ENCODE measurements at regions not wholly inside any gene's neighbourhood (a gene's known extent, or its start where the extent isn't known, plus 50 kb on each side); places are given as distances from the start of the nearest gene placed in this dataset.
"Not testable (repeated sequence)": the region's sequence is repeated elsewhere in the genome, so short reads cannot be mapped to it uniquely, and the experiment has no call there.

DNA sequence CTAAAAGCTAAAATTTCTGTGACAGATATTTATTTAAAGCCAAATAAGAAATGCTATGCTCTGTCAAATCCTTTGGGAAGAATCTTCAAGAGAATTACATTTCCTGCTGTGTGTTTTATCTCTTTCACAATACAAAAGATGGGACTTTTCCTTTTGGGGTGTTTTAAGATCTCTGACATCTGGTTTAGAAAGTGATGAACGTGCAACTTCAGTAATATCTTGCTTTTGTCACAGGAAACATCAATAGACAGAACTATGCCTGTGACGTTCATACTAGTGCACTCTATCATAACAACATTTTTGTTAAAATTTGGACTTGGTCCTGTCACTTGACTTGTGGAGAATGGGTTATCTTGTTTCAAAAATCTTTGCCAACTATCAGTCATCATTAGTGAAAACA, 195.7 kb upstream of the KCNMB2 start:
- no peak for DNase-seq (ENCODE audit: low read depth in 2 of 2)

DNA sequence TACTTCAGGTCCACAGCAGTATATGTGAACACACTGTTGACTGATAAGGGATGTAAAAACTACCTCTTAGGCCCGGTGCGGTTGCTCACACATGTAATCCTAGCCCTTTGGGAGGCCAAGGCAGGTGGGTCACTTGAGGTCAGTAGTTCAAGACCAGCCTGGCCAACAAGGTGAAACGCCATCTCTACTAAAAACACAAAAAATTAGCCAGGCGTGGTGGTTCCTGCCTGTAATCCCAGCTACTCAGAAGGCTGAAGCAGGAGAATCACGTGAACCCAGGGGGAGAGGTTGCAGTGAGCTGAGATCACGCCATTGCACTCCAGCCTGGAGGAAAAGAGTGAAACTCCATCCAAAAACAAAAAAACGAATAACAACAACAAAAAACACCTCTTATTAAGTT, 194.6 kb upstream of the KCNMB2 start:
- DNase-seq (ENCODE audit: low read depth in 2 of 2) = no peak

DNA sequence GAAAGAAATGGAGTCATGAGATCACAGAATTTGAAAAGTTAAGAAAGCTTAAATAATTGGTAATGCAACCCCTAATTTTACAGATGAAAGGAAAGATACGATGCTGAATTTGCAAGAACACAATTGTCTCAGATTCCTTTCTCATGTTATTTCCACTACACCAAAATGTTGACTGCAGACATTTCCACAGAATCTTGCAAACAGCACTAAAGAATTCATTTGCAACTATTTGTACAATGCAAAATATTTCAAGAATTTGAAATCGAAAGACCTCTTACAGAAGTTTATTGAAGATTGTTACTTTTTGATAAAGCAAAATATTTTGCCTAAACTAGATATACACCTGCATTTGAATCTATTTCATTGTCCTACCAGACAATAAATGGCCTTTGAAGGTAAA, 194.1 kb upstream of the KCNMB2 start:
- no peak for DNase-seq (ENCODE audit: low read depth in 2 of 2)

DNA sequence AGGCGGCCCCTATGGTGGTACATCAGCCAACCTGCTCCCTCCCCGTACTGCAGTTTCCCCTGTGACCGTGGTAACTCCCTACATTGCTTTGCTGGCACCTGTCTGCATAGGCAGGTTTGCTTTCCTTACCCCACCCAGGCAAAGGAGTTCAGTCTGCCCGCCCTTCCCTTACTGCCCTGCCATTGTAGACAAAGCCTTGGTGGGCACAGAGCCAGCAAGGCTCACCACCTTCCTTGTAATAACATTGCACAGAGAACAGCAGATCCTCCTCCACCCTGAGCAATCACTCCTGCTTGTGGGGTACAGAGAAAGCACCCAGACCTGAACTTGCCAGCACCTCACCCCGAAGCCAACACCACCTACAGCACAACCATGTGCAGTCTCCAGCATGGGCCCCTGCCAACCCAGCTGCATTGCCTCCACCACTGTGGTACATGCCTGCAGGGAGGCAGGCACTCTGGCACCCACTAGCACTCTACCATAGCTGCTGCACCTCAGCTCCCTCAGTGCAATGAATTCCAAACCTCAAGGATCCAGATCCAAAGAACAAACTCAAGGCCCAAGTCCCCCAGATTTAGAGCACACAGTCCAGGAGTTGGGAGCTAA, 192.7 kb upstream of the KCNMB2 start:
- no peak for DNase-seq (ENCODE audit: low read depth in 2 of 2)

DNA sequence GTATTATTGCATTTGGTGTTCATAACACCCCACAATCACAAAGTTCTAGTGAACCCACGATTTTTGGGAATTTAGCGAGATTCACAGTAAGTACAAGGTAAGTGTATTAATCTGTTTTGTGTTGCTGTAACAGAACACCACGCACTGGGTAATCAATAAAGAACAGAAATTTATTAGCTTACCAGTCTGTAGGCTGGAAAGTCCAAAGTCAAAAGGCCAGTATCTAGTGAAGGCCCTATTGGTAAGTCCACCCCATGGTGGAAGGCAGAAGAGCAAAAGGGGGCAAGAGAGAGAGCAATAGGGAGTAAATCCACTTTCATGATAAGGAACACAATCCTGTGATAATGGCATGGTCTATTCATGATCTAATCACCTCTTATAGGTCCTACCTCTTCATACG, 190.3 kb upstream of the KCNMB2 start:
- no peak for DNase-seq (ENCODE audit: low read depth in 2 of 2)

DNA sequence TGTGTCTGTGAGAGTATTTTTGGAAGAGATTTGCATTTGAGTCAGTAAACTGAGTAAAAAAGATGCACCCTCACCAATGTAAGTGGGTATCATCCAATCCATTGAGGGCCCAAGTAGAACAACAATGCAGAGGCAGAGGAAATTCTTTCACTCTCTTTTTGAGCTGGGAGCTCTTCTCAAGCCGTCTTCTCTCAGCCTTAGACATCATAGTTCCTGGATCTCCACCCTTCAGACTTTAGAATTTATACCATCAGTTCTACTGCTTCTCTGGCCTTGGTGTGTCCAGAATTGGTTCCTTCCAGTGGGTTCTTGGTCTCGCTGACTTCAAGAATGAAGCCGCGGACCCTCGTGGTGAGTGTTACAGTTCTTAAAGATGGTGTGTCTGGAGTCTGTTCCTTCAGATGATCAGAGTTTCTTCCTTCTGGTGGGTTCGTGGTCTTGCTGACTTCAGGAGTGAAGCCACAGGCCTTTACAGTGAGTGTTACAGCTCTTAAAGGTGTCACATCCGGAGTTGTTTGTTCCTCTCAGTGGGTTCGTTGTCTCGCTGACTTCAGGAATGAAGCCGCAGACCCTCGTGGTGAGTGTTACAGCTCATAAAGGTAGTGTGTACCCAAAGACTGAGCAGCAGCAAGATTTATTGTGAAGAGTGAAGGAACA, 187.5 kb upstream of the KCNMB2 start:
- DNase-seq (ENCODE audit: low read depth in 2 of 2) = not testable (repeated sequence)

DNA sequence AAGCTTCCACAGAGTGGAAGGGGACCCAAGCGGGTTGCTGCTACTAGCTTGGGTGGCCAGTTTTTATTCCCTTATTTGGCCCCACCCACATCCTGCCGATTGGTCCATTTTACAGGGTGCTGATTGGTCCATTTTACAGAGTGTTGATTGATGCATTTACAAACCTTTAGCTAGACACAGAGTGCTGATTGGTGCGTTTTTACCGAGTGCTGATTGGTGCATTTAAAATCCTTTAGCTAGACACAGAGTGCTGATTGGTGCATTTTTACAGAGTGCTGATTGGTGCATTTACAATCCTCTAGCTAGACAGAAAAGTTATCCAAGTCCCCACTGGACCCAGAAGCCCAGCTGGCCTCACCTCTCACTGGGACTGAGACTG, 187.0 kb upstream of the KCNMB2 start:
- not testable (repeated sequence) for DNase-seq (ENCODE audit: low read depth in 2 of 2)

DNA sequence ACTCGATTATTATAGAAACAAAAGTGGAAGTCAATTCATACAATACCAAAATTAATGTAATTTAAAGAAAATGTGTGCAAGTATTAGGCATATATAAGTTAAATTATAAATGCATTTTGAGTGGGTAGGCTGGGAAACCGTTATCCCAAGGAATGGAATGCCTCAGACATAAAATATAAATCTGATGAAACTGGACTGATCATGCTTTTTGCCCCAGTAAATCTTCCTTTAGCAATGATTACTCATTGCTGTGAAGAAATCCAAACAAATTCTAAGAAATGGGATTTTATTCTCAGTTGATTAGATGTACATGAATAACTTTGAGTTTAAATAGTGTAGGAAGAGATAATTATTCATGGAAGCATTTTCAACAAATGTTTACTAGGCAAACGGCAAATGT, 185.5 kb upstream of the KCNMB2 start:
- no peak for DNase-seq (ENCODE audit: low read depth in 2 of 2)

DNA sequence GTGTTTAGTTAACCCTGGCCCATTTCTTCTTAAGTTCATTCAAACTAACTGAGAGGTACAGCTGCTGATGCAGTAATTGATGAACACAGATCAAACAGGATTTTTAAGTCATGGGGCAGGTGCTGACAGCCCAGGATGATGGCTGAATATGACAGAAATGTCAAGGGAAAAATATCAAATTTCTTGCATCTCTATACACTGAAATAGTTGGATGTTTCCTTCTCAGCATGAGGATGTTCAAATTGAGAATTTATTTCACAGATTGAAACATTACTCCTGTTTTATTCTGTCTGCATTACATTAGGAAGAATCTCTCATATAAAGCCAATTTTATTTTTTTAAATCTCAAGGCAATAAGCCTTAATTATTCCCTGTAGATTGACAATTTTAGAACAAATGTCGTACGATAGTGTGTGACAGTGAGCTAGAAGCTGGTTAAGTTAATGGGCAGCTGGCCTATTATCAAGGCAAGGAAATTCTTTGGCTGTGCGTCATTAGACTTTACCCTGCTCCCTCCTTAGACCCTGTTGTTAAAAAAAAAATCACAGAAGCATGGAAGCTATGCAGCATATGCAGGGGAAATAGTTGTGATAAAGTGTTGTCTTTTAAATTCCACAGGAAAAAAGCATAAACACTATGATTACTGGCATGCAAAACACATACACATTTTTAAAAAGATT, 183.8 kb upstream of the KCNMB2 start:
- DNase-seq (ENCODE audit: low read depth in 2 of 2) = peak; percentile 79 to 83

DNA sequence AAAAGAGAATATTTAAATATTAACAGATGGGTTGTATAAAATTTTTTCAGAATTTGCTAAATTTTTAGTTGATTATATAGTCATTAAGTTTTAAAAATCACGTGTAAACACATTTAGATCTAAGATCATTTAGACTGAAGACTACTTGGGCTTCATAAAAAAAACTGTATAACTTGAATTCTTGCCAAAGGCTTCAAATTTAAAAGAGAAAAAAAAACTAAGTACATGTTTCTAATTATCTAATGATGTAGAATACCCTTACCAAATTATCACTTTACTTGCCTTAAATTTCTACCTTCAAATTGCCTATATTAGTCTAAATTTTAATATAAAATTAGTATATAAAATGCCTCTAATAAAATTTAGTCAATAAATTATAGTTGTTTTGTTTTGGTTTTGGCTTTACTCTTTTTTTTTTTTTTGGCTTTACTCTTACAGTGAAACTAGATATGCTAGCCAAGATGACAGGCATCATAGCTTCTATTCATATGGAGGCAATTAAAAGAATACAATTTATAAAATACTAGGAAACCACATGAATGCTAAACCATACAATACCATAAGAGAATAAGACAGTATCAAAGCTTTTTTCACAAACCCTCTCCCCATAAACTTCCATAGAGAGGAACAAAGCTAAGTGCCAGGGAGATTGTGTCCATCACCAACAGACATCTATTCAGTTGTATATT, 183.1 kb upstream of the KCNMB2 start:
- peak; percentile 54 to 65 for DNase-seq (ENCODE audit: low read depth in 2 of 2)

DNA sequence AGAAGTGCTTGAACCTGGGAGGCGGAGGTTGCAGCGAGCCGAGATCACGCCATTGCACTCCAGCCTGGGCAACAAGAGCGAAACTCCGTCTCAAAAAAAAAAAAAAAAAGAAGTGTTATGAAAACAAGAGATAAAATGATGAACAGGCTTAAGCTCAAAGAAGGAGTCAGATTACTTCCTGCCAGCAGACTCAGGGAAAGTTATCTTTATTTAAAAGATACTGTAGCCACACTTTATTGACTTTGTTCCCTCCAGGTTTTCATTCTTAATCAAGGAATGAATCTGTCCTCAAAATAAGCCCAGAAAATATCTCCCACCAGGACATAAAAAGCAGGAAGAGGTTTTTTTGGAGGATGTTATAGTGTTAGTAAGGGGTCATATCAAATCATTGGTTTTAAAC, 176.5 kb upstream of the KCNMB2 start:
- DNase-seq (ENCODE audit: low read depth in 2 of 2) = no peak

DNA sequence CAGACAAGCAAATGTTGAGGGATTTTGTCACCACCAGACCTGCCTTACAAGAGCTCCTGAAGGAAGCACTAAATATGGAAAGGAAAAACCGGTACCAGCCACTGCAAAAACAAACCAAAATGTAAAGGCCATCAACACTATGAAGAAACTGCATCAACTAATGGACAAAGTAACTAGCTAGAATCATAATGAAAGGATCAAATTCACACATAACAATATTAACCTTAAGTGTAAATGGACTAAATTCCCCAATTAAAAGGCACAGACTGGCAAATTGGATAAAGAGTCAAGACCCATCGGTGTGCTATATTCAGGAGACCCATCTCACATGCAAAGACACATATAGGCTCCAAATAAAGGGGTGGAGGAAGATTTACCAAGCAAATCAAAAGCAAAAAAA, 173.2 kb upstream of the KCNMB2 start:
- not testable (repeated sequence) for DNase-seq (ENCODE audit: low read depth in 2 of 2)

DNA sequence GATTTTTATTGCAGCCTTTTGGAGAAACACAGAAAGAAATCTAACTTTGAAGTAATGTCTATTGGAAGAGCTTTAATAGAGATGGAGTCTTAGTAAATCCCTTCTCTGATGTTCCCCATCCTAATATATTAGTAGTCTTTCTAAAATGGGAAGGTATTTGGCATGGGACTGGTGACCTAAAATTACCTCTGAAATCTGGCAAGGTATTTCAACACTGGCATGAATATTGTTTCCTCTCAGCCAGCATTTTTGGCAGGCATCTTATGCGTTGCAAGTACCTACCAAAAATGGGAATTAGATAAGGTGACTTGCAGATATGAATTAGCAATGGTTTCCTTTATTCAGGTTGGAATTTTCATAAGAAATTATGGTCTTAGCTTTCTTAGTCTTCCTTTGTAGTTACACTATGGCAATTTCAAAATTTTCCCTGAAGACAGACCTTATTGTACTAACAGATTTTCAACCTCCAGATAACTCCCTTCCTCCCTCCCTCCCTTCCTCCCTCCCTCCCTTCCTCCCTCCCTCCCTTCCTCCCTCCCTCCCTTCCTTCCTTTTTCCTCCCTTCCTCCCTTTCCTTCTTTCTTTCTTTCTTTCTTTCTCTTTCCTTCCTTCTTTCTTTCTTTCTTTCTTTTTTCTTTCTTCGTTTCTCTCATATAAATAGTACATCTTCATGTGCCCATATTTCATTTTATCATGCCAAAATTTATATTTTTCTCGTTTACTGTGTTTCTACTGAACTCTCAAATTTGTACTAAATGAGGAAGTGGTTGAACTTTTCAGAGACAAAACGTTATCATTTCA, 168.2 kb upstream of the KCNMB2 start:
- no peak for DNase-seq (ENCODE audit: low read depth in 2 of 2)

DNA sequence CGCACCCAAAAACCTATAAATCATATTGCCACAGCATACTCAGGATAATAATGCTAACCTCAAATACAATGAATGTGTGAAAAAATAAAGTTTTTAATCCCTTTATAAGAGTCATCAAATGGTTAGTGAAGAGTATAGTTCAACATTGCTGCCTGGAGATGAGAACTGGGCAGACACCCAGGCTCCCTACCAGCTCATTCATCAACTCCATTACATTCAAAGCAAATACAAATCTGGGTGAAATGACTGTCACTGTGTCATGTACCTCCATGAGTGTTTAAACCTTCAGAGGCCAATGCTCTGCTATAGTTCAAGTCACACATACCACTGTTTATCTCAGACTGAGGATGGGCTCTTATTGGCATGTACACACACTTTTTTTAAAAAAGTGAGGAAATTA, 167.2 kb upstream of the KCNMB2 start:
- no peak for DNase-seq (ENCODE audit: low read depth in 2 of 2)

DNA sequence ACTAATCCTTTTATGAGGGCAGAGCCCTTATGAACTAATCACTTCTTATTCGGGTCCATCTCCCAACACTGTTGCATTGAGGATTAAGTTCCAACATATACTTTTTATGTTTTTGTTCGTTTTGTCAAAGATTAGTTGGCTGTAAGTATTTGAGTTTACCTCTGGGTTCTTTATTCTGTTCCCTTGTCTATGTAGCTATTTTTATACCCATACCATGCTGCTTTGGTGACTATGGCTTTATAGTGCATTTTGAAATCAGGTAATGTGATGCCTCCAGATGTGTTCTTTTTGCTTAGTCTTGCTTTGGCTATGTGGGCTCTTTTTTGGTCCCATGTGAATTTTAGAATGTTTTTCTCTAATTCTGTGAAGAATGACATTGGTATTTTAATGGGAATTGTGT, 166.4 kb upstream of the KCNMB2 start:
- no peak for DNase-seq (ENCODE audit: low read depth in 2 of 2)

DNA sequence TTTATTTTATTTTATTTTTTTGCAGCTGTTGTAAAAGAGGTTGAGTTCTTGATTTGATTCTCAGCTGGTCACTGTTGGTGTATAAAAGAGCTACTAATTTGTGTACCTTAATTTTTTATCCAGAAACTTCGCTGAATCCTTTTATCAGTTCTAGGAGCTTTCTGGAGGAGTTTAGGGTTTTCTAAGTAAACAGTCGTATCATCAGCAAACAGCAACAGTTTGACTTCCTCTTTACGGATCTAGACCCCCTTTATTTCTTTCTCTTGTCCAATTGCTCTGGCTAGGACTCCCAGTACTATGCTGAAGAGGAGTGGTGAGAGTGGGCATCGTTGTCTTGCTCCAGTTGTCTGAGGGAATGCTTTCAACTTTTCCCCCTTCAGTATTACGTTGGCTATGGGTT, 165.8 kb upstream of the KCNMB2 start:
- DNase-seq (ENCODE audit: low read depth in 2 of 2) = no peak

DNA sequence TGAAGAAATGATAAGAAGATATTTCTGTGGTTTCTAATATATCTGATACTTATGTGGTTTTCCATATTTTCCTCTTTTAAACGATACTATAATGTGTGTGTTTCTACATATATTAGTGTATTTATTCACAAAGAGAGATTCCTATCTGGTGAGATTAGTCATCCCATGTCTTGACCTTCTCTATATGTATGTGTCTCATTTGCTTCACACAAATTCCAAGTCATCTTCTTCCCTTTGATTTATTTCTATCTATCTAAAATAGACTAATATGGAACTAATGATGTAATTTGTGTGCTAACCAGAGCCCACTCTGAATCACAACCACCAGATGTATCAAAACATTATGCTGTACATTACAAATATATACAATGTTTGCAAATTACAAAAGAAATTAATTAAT, 154.7 kb upstream of the KCNMB2 start:
- peak; percentile 72 to 78 for DNase-seq (ENCODE audit: low read depth in 2 of 2)

DNA sequence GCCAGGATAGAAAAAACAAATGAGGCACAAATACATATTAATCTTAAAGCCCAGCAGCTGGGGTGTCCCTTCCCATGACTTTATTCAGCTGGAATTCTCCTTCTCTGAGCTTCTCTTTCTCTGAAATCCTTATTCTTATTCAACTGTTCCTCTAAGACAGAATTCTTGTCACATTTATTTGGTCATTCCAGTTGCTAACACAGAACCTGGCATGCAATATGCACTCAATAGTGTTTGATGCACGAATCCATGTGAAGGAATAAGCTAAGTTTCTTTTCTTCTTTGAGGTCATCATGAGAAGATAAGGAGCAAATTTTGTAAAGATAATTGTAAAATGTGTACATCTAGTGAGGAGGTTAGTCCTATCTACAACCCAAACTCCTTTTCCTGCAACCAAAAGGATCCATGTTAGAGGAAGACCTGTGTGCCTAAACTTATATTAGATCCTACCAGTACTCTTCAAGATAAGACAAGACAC, 154.2 kb upstream of the KCNMB2 start:
- DNase-seq (ENCODE audit: low read depth in 2 of 2) = no peak

DNA sequence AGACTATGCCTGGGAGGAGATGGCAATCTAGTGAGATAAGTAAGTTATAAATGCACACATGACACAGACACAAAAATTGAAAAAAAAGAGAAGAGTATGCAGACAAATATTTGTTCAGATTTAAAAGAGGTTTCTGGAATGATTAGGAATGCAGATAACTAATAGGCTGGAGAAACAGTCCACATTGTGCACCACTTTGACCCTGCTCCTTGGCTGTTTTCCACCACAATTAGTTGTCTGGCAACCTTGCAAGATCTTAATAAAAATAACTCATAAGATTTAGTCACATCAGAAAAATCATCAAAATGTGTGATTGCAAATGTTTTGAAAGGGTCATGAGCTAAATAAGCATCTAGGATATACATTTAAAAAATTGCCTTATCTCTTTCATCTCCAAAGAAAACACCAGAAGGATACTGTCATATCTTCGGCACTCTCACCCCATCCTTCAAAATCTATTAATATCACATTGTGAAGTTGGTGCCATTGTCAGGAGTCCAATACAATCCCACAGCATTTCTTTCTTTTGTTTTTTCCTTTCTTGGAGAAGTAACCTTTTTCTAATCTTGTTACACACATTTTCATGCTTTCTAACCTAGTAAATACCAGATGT, 153.7 kb upstream of the KCNMB2 start:
- peak; percentile 98 to 99 for DNase-seq (ENCODE audit: low read depth in 2 of 2)

DNA sequence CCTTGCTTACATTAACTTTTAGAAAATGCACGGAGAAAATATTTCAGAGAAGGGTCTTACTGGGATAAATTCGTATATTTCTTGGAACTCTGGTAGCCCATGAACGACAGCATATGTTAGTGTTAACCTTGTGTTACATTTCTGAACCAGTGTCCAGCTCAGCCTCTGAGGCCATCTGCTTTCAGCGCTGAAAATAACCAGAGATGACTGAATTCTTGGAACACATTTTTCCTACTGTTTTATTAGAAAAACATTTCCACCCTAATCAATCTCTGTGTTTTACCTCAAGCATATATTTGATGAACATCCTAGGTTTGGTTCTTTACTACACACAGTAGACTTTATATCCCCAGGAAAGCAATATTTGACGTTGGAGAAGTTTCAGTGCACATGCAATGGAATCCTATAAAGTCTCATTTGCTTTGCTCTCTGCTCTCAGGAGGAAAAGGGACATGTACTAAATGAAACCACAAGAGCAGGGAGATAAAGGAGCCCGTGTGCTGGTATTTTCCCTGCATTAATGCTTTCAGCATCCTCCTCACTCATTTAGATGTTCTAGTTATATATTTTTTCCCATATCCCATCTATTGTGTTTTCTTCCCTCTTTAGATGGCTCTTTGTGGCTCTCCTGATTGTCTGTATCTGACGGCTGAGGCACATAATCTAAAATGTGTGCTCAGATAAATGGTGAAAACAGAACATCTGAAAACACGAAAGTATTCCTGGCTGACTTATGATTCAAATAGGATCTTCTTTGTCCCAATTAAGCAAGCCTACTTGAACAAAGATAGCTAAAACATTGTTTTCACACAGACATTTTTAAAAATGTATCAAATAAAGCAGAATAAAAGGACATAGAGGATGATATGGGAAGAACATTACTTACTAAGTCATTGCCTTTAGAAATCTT, 151.7 kb upstream of the KCNMB2 start:
- no peak for DNase-seq (ENCODE audit: low read depth in 2 of 2)

Data from fibroblast of skin of left biceps (primary cell).